GM21367 (cell line): ENCODE measurements at regions not wholly inside any gene's neighbourhood (a gene's known extent, or its start where the extent isn't known, plus 50 kb on each side); places are given as distances from the start of the nearest gene placed in this dataset.

Source experiments
- ATAC-seq: cut with Tn5 transposase; IDR thresholded peaks from one replicate; pipeline ENCODE4 v1.9.1; 2021; ENCODE audit not compliant: unreplicated experiment

DNA sequence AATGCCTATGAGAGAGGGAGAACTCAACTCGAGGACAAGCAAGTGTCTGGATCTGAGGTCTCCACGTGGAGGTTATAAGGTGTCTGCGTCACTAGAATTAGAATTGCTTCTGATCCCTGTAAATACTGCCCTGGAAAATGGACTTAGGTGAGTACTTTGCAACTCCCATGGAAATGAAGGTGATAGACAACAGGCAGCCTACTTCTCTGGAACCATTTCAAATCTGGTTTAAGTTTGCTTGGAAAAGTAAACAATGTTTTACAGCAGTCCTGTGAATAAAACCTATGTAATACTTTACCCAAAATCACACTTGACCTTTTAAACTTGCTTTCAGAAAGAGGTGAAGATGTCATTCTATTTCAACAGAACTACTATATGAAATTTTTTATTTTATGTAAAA is 70.1 kb upstream of the TENT5A start:
- ATAC-seq = no peak

DNA sequence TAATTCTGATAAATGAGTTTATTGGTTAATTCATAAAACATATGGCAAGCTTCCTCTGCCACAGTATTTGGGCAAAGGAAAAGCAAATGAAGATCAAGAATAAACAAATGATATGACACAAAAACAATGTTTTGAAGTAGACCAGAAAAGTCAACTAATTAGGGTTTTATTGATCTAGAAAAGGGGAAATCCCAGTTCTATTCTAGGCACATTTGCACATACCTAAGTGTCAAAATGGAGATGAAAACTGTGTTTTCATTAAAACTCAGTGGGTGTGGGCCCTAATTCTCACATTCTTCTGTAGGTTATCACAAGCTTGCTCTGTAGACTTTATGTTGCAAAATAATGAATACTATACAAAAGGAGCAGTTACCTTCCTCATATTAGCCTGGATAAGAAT is 69.0 kb upstream of the TENT5A start:
- ATAC-seq = no peak

DNA sequence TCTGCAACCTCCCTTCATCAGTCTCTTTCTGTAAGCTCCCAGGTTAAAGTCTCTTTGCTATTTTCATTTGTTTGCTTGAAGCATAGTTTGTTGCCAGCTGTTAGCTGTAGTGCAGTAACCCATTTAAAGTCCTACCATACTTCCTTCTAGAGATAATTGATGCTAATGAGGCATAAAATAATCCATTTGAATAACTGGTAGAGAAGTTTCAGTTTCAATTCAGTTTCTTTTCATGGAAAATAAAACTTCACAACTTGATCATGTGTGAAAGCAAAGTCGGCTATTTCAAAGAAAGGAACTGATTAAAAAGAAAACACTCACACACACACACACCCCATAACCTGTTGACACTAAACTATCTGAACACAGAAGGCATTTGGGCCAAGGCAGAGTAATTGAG is 68.5 kb upstream of the TENT5A start:
- no peak for ATAC-seq

GRCh38 chr6:81820422-81820821 is 67.9 kb upstream of the TENT5A start:
- ATAC-seq = no peak

- ATAC-seq = no peak
These were observed 67.3 kb upstream of the TENT5A start for GRCh38 chr6:81819767-81820166.

DNA sequence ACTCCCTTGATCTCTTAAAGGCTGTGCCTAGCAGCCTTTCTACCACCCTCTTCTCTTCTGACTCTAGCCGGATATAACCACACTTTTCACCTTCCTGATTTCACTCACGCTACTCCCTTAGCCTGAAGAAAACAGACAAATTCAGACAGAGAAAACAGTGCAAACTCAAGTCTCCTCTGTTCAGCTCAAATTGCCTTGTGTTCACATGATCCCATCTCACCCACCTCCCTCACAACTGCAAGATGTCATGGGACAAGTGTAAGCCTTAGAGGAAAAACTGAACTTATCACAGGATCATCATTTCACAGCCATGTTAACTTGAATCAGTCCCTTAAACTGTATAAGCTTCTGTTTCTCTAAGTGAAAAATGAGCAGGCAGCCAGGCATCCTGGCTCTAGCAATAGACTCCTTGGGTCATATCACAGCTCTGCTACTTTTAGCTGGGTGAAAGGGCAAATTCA is 66.5 kb upstream of the TENT5A start:
- ATAC-seq = no peak

DNA sequence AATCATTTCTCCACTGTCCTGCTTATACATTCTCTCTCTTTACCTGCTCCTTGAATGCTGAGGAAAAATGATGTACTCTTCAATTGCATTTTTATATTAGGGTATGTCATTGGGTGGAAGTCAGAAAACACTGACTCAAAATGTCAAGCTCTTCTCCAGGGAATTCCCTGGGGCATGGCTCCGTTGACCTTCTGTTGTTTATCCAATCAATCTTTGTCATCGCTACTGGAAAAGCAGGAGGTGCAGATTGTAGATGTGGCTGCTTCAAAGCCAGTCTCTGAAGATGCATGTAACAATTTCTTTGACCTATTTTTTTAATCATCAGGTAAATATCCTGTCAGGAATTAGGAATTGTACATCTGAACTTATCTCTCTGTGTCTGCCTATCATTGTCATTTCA is 63.9 kb upstream of the TENT5A start:
- no peak for ATAC-seq

- no peak for ATAC-seq
These were observed 62.0 kb upstream of the TENT5A start for GRCh38 chr6:81814370-81815076.

- no peak for ATAC-seq
These were observed 60.8 kb upstream of the TENT5A start for GRCh38 chr6:81813305-81813704.

DNA sequence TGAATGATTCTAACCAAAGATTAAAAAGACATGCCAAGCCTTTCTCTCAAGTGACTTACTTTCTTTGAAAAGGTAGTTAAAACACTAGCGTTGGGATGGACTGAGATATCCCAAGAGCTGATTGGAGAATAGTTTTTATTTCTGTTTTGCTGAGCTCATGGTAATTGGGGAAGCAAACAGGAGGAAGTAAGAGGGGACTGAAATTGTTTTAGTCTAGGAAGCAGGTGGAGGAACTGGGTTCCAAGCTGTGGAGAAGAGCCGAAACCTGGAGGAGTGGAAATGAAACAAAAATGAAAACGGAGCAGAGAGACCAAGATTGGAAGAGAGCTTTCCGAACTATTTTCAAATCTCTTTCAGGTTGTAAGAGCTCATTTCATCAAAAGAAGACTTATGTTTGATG is 59.9 kb upstream of the TENT5A start:
- no peak for ATAC-seq

- no peak for ATAC-seq
These were observed 56.5 kb upstream of the TENT5A start for GRCh38 chr6:81808851-81809570.

DNA sequence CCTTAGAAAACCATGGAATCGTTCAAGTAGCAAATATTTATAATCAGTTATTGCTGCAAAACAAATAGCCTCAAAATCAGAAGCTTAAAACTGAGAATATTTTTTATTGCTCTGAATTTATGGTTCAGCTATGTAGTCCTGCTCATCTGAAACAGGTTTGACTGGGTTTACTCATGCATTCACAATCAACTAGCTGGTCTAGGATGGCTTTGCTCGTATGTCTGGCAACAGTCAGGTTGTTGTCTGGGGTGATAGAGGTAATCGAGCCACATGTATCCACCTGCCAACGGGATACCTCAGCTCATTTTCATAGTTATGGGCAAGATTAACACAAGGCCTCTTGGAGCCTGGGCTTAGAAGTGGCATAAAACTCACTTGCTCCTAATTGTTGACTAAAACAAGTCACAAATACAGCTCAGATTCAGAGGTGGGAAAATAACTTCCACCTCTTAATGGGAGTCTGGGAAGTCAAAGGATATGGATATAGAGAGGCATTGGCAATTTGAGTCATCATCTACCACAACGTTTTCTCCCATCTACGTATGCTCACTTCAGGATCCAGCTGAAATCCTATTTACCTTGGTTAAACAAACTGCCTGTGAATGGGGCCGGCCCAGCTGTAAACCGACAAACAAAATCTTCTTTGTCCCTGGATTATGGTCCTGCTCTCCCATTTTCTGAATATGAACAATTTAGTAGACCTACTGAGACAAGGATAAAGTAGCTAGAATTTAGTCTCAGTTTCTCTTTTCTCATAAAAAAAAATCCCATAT is 54.5 kb upstream of the TENT5A start:
- ATAC-seq = no peak

DNA sequence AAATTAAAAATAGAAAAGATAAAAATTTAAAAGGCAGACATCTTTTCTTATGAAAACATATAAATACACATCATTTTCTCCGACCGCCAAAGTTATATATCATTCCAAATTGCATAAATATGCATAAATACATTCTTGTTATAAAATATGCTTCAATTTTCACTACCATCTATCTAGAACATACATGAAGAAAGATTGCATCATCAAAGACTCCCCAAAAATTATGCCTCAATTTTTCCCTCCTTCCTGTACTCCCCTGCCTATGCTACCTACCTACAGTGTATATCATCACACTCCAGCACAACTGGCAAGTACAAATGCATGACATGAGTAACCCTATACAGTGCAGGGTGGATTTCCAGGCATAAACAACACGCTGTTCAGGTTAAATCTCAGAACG is 49.9 kb upstream of the TENT5A start:
- ATAC-seq = no peak
